ENCODE measurements at regions not wholly inside any gene's neighbourhood (a gene's known extent, or its start where the extent isn't known, plus 50 kb on each side); places are given as distances from the start of the nearest gene placed in this dataset.

GRCh38 chr5:144864118-144864517, 693.4 kb downstream of the KCTD16 start:
- no peak overlapping the region for H3K27ac Mint-ChIP-seq (ENCODE audit: unreplicated experiment)
- H3K9me3 Mint-ChIP-seq (ENCODE audit: unreplicated experiment): no peaks in the 10 kb centered on the region
- H3K4me3 Mint-ChIP-seq (ENCODE audit: unreplicated experiment): no peak overlapping the region
- DNase-seq (ENCODE audit: low spot score): no peak
- no peak for TF ChIP-seq CTCF (IDR thresholded peaks at IDR 0.05; ENCODE audit: unreplicated experiment)
- no peaks in the 10 kb centered on the region for H3K4me1 Mint-ChIP-seq (ENCODE audit: unreplicated experiment)
- no peaks in the 10 kb centered on the region for H3K27me3 Mint-ChIP-seq (ENCODE audit: unreplicated experiment)
- no peaks in the 10 kb centered on the region for H3K36me3 Mint-ChIP-seq (ENCODE audit: low read depth, unreplicated experiment)

GRCh38 chr5:144857454-144857853, 686.8 kb downstream of the KCTD16 start:
- Mint-ChIP-seq H3K9me3 (ENCODE audit: unreplicated experiment) (no peaks in the 10 kb centered on the region), H3K36me3 (ENCODE audit: low read depth, unreplicated experiment) (no peaks in the 10 kb centered on the region), H3K27ac (ENCODE audit: unreplicated experiment) (no peak overlapping the region), H3K4me3 (ENCODE audit: unreplicated experiment) (no peak overlapping the region), H3K27me3 (ENCODE audit: unreplicated experiment) (no peaks in the 10 kb centered on the region), H3K4me1 (ENCODE audit: unreplicated experiment) (no peaks in the 10 kb centered on the region)
- TF ChIP-seq CTCF (IDR thresholded peaks at IDR 0.05; ENCODE audit: unreplicated experiment): no peak
- no peak for DNase-seq (ENCODE audit: low spot score)

- Mint-ChIP-seq H3K4me3 (ENCODE audit: unreplicated experiment) (no peak overlapping the region), H3K4me1 (ENCODE audit: unreplicated experiment) (no peaks in the 10 kb centered on the region), H3K27ac (ENCODE audit: unreplicated experiment) (no peak overlapping the region), H3K9me3 (ENCODE audit: unreplicated experiment) (no peaks in the 10 kb centered on the region), H3K27me3 (ENCODE audit: unreplicated experiment) (no peaks in the 10 kb centered on the region), H3K36me3 (ENCODE audit: low read depth, unreplicated experiment) (no peaks in the 10 kb centered on the region)
- TF ChIP-seq CTCF (IDR thresholded peaks at IDR 0.05; ENCODE audit: unreplicated experiment): no peak
- DNase-seq (ENCODE audit: low spot score): no peak
These were observed 673.4 kb downstream of the KCTD16 start for GRCh38 chr5:144844086-144844485.

- Mint-ChIP-seq H3K4me3 (ENCODE audit: unreplicated experiment) (no peak overlapping the region), H3K36me3 (ENCODE audit: low read depth, unreplicated experiment) (no peaks in the 10 kb centered on the region), H3K4me1 (ENCODE audit: unreplicated experiment) (no peaks in the 10 kb centered on the region), H3K27me3 (ENCODE audit: unreplicated experiment) (no peaks in the 10 kb centered on the region), H3K27ac (ENCODE audit: unreplicated experiment) (no peak overlapping the region), H3K9me3 (ENCODE audit: unreplicated experiment) (no peaks in the 10 kb centered on the region)
- TF ChIP-seq CTCF (IDR thresholded peaks at IDR 0.05; ENCODE audit: unreplicated experiment): no peak
- no peak for DNase-seq (ENCODE audit: low spot score)
These were observed 661.7 kb downstream of the KCTD16 start for GRCh38 chr5:144832416-144832815.

GRCh38 chr5:144831650-144832049, 661.0 kb downstream of the KCTD16 start:
- no peak for TF ChIP-seq CTCF (IDR thresholded peaks at IDR 0.05; ENCODE audit: unreplicated experiment)
- no peak for DNase-seq (ENCODE audit: low spot score)
- no peaks in the 10 kb centered on the region for H3K27me3 Mint-ChIP-seq (ENCODE audit: unreplicated experiment)
- no peaks in the 10 kb centered on the region for H3K9me3 Mint-ChIP-seq (ENCODE audit: unreplicated experiment)
- no peak overlapping the region for H3K27ac Mint-ChIP-seq (ENCODE audit: unreplicated experiment)
- no peaks in the 10 kb centered on the region for H3K4me1 Mint-ChIP-seq (ENCODE audit: unreplicated experiment)
- H3K36me3 Mint-ChIP-seq (ENCODE audit: low read depth, unreplicated experiment): no peaks in the 10 kb centered on the region
- no peak overlapping the region for H3K4me3 Mint-ChIP-seq (ENCODE audit: unreplicated experiment)
